Psoas muscle (tissue), 7 donors: ENCODE measurements at regions not wholly inside any gene's neighbourhood (a gene's known extent, or its start where the extent isn't known, plus 50 kb on each side); places are given as distances from the start of the nearest gene placed in this dataset.

Experiments
- ATAC-seq, 4 donors: fragments of 200-7000 bp; cut with Tn5 transposase; one replicate each; pipeline ENCODE4 v1.9.1; 2020; ENCODE audit warnings: moderate library complexity in 3 of 4, mild to moderate bottlenecking in 2 of 4
- DNase-seq, 2 donors: peaks; one replicate each; pipeline ENCODE4 v3.0.0-alpha.2; 2020
- H3K27ac ChIP-seq: fragments of 200-600 bp; one replicate; pipeline ENCODE4 v1.8.0; 2022
- H3K27me3 ChIP-seq, 3 donors: fragments of 200-600 bp in 1 of 3; one replicate each; pipeline versions ENCODE4 v1.6.1 to v1.8.0; 2013 to 2022; ENCODE audit warnings: low read length in 2 of 3, mild to moderate bottlenecking in 2 of 3, moderate library complexity in 1 of 3; ENCODE audit not compliant: insufficient read depth in 3 of 3
- H3K36me3 ChIP-seq, 2 donors: fragments of 200-600 bp in 1 of 2; one replicate each; pipeline versions ENCODE4 v1.6.1 to v1.8.0; 2013 to 2022; ENCODE audit warnings: low read depth in 1 of 2, mild to moderate bottlenecking in 1 of 2, moderate library complexity in 1 of 2; ENCODE audit not compliant: insufficient read depth in 1 of 2
- H3K4me1 ChIP-seq: fragments of 200-600 bp; one replicate; pipeline ENCODE4 v1.8.0; 2022
- H3K4me3 ChIP-seq: fragments of 200-600 bp; one replicate; pipeline ENCODE4 v1.8.0; 2022; ENCODE audit warnings: mild to moderate bottlenecking
- H3K9me3 ChIP-seq: fragments of 200-600 bp; one replicate; pipeline ENCODE4 v1.8.0; 2022
- WGBS, 3 donors: extraction: QIAGEN DNeasy Blood & Tissue Kit; methylation state at CpG; one replicate each; pipeline versions ENCODE4 v1.1.6 to v1.1.7; 2013; 5-methylcytosine and 5-hydroxymethylcytosine counted together
- intact Hi-C, 2 donors: fragments of 100-400 bp; cut with DNase I; formaldehyde crosslinking; loops; one replicate each; pipeline versions ENCODE4 v1.11.0 to v1.14.2; 2022
- TF ChIP-seq, protein P1 (sequence below): fragments of 200-600 bp; IDR thresholded peaks from one replicate; pipeline ENCODE4 v1.8.0; 2022; ENCODE audit warnings: antibody characterized with exemption
- donor health status: healthy with polysubstance abuse.
- donor health status: DM: no; HTN: no; CAD: no; lungs with moderate emphysema.
- donor health status: Bipolar disorder and iron deficiency.
- donor health status: healthy.
- donor health status: DM: yes; HTN: yes; CAD: no.
- donor health status: DM: no; HTN: no; CAD: no.
- donor health status: DM: yes; HTN: yes; CAD: no.

DNA sequence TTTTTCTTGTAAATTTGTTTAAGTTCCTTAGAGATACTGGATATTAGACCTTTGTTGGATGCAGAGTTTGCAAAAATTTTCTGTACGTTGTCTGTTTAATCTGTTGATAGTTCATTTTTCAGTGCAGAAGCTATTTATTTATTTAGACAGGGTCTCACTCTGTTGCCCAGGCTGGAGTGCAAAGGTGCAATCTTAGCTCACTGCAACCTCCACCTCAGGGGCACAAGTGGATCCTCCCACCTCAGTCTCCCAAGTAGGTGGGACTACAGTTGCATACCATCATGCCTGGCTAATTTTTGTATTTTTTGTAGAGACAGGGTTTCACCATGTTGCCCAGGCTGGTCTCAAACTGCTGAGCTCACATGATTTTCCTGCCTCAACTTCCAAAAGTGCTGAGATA is 568.2 kb upstream of the REG3G start:
- no peaks in the 10 kb centered on the region for H3K27me3 ChIP-seq
- H3K27ac ChIP-seq: no peak overlapping the region
- no peaks in the 10 kb centered on the region for H3K36me3 ChIP-seq
- WGBS, 3 donors: 84 to 94% (median 90%) methylated on average over 1 of the region's 1 CpG
- ATAC-seq: no peak
- TF ChIP-seq, protein P1, sequence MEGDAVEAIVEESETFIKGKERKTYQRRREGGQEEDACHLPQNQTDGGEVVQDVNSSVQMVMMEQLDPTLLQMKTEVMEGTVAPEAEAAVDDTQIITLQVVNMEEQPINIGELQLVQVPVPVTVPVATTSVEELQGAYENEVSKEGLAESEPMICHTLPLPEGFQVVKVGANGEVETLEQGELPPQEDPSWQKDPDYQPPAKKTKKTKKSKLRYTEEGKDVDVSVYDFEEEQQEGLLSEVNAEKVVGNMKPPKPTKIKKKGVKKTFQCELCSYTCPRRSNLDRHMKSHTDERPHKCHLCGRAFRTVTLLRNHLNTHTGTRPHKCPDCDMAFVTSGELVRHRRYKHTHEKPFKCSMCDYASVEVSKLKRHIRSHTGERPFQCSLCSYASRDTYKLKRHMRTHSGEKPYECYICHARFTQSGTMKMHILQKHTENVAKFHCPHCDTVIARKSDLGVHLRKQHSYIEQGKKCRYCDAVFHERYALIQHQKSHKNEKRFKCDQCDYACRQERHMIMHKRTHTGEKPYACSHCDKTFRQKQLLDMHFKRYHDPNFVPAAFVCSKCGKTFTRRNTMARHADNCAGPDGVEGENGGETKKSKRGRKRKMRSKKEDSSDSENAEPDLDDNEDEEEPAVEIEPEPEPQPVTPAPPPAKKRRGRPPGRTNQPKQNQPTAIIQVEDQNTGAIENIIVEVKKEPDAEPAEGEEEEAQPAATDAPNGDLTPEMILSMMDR: no peak
- no peak overlapping the region for H3K4me3 ChIP-seq
- H3K4me1 ChIP-seq: no peaks in the 10 kb centered on the region
- DNase-seq: no peak
- H3K9me3 ChIP-seq: no peaks in the 10 kb centered on the region
- intact Hi-C loops: no loop called here

DNA sequence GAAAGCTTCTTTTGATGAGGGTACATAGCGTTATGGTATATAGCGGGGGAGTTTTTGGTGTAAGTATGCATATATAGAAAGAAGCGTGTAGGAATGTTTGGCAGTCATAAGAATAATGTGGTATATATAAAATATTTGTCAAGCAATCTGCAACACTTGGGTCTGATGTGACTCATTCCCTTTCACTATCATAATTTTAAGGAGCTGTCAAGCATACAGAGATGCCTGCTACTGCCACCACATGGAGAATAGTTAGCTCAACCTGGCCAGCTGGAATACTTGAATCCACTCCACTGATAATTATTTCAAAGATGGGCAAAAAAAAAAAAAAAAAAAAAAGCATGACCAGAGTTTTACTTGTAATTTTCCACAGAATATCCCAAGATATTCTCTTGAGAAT is 559.8 kb upstream of the REG3G start:
- Histone ChIP-seq H3K36me3 (no peaks in the 10 kb centered on the region), H3K4me1 (no peaks in the 10 kb centered on the region), H3K27ac (no peak overlapping the region), H3K27me3 (no peaks in the 10 kb centered on the region), H3K4me3 (no peak overlapping the region), H3K9me3 (no peaks in the 10 kb centered on the region)
- TF ChIP-seq, protein P1: no peak
- no peak for DNase-seq
- no peak for ATAC-seq
- intact Hi-C loops: no loop called here
- WGBS, 3 donors: 75 to 92% (median 87%) methylated on average over 3 of the region's 3 CpGs

DNA sequence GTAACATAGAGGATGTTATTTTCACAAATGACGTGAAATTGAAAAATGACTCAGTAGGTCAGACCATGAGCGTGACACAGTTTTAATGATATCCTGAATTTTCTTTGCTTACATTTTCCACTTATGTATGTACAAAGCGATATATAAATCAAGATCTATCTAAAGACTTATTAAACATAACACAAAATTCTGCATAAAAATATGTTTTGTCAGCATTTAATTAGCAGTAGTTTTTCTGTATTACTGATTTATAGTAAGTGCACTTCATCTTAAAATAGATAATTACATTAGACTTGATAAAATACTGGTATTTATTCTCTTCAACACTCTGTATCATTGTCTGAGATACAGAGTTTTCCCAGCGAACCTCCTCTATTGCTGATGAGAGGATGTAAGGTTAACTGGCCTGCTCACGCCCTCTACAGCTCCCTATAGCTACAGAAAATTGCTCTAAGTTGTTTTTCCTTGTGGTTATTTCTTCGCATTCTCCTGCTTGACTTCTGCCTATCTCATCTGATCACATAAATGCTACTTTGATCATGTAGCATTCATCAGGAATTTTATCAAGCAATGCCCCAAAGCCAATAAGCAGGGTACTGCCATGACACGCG is 548.8 kb upstream of the REG3G start:
- no peak for DNase-seq
- Histone ChIP-seq H3K27me3 (no peaks in the 10 kb centered on the region), H3K9me3 (no peaks in the 10 kb centered on the region), H3K36me3 (no peaks in the 10 kb centered on the region), H3K4me1 (no peaks in the 10 kb centered on the region), H3K4me3 (no peak overlapping the region), H3K27ac (no peak overlapping the region)
- TF ChIP-seq, protein P1: no peak
- no peak for ATAC-seq
- intact Hi-C loops: no loop called here
- WGBS, 3 donors: 88 to 89% (median 89%) methylated on average over 8 of the region's 8 CpGs

DNA sequence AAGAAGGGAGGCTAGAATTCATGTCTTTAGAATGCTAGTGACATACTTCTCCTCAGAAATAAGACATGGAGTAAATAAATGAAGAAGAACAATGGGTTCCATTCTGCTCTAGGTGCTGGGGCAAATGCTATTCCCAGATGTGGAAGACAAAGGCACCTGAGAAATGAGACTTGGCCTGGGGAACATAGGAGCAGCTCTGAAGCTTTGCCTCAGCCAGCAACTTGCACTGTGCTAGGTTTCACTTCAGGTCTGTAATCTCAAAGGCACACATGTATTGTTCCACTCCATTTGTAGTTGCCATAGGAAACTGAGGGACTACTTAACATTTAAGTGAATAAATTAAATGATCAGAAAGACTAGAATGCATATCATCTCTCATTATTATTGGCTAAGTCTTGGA is 538.9 kb upstream of the REG3G start:
- DNase-seq: no peak
- Histone ChIP-seq H3K36me3 (no peaks in the 10 kb centered on the region), H3K4me1 (no peaks in the 10 kb centered on the region), H3K27me3 (no peaks in the 10 kb centered on the region), H3K4me3 (no peak overlapping the region), H3K27ac (no peak overlapping the region), H3K9me3 (no peaks in the 10 kb centered on the region)
- no peak for ATAC-seq
- intact Hi-C loops: no loop called here
- TF ChIP-seq, protein P1: no peak

DNA sequence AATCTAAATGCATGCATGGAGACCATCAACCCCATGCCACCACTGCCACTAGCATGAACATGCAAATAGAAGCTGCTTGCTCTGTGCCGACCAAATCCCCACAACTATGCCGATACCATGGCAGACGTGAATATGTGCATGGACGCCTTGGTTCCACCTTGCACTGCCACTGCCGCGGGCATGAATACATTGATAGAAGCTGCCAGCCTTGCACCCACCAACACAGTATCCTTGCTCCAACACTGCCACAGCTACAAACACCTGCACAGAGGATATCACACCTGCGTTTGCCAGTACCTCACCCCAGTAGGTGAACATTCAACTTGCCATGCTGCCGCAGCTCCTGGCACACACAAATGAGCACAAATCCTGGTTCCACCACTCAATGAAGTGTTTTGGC is 527.4 kb upstream of the REG3G start:
- TF ChIP-seq, protein P1: no peak
- no peaks in the 10 kb centered on the region for H3K27me3 ChIP-seq
- intact Hi-C loops: no loop called here
- no peak overlapping the region for H3K4me3 ChIP-seq
- WGBS, 3 donors: 91 to 94% (median 94%) methylated on average over 8 of the region's 8 CpGs
- no peak overlapping the region for H3K27ac ChIP-seq
- no peaks in the 10 kb centered on the region for H3K4me1 ChIP-seq
- ATAC-seq (no peak), DNase-seq (no peak)
- no peaks in the 10 kb centered on the region for H3K9me3 ChIP-seq
- no peaks in the 10 kb centered on the region for H3K36me3 ChIP-seq
